AG08395 (cell line): ENCODE measurements at regions not wholly inside any gene's neighbourhood (a gene's known extent, or its start where the extent isn't known, plus 50 kb on each side); places are given as distances from the start of the nearest gene placed in this dataset.
A peak's percentile ranks its signal among the peaks of the same experiment; 100 is the strongest.
"Not testable (repeated sequence)": the region's sequence is repeated elsewhere in the genome, so short reads cannot be mapped to it uniquely, and the experiment has no call there.

Experiments
- DNase-seq: peaks from one replicate; pipeline ENCODE4 v3.0.0; 2012; ENCODE audit warnings: mixed read lengths, low spot score

GRCh38 chr2:216936954-216937357, 77.1 kb upstream of the TNP1 start:
- no peak for DNase-seq

GRCh38 chr2:216934623-216935022, 74.8 kb upstream of the TNP1 start:
- DNase-seq, result no peak

GRCh38 chr2:216934151-216934550, 74.3 kb upstream of the TNP1 start:
- no peak for DNase-seq

GRCh38 chr2:216932863-216933548, 73.1 kb upstream of the TNP1 start:
- no peak for DNase-seq

GRCh38 chr2:216932113-216932862, 72.4 kb upstream of the TNP1 start:
- DNase-seq, result no peak

- no peak for DNase-seq
These were observed 70.9 kb upstream of the TNP1 start for GRCh38 chr2:216930716-216931115.

GRCh38 chr2:216929338-216929737, 69.5 kb upstream of the TNP1 start:
- not testable (repeated sequence) for DNase-seq

GRCh38 chr2:216927163-216927562, 67.3 kb upstream of the TNP1 start:
- no peak for DNase-seq

- DNase-seq, result no peak
These were observed 65.9 kb upstream of the TNP1 start for GRCh38 chr2:216925636-216926366.

- DNase-seq, result no peak
These were observed 65.1 kb upstream of the TNP1 start for GRCh38 chr2:216925006-216925405.

- no peak for DNase-seq
These were observed 63.8 kb upstream of the TNP1 start for GRCh38 chr2:216923706-216924105.

GRCh38 chr2:216922175-216922780, 62.4 kb upstream of the TNP1 start:
- no peak for DNase-seq

- no peak for DNase-seq
These were observed 61.1 kb upstream of the TNP1 start for GRCh38 chr2:216920937-216921456.

GRCh38 chr2:216920143-216920876, 60.4 kb upstream of the TNP1 start:
- DNase-seq, result peak; percentile 30

GRCh38 chr2:216918088-216918680, 58.3 kb upstream of the TNP1 start:
- peak; percentile 87 for DNase-seq

- no peak for DNase-seq
These were observed 57.2 kb upstream of the TNP1 start for GRCh38 chr2:216916956-216917650.

- DNase-seq, result peak; percentile 19
These were observed 55.8 kb upstream of the TNP1 start for GRCh38 chr2:216915557-216916150.

- no peak for DNase-seq
These were observed 54.6 kb upstream of the TNP1 start for GRCh38 chr2:216914491-216914890.

GRCh38 chr2:216911886-216912285, 52.0 kb upstream of the TNP1 start:
- DNase-seq, result peak; percentile 50

GRCh38 chr2:216911008-216911407, 51.1 kb upstream of the TNP1 start:
- DNase-seq, result no peak
